ENCODE measurements at regions not wholly inside any gene's neighbourhood (a gene's known extent, or its start where the extent isn't known, plus 50 kb on each side); places are given as distances from the start of the nearest gene placed in this dataset.
"Not testable (repeated sequence)": the region's sequence is repeated elsewhere in the genome, so short reads cannot be mapped to it uniquely, and the experiment has no call there.

- Histone ChIP-seq H3K4me3 (ENCODE audit: low read length) (no peak overlapping the region), H3K27ac (ENCODE audit: low read depth in 1 of 2, low read length in 2 of 2) (no peak overlapping the region), H3K9me3 (ENCODE audit: control insufficient read depth in 1 of 2, insufficient read depth in 1 of 2, low read length in 2 of 2) (peaks cover 0 to 23% of the 10 kb centered on the region in 2 experiments), H3K27me3 (ENCODE audit: control insufficient read depth in 1 of 2, insufficient read depth in 2 of 2, low read length in 2 of 2) (no peaks in the 10 kb centered on the region), H3K4me1 (ENCODE audit: insufficient read depth, low read length) (no peaks in the 10 kb centered on the region), H3K36me3 (ENCODE audit: insufficient read depth, low read length) (no peaks in the 10 kb centered on the region)
- Mint-ChIP-seq H3K36me3 (ENCODE audit: low read depth) (no peaks in the 10 kb centered on the region), H3K4me3 (no peak overlapping the region), H3K4me1 (ENCODE audit: low read depth) (no peaks in the 10 kb centered on the region), H3K27ac (no peak overlapping the region), H3K27me3 (no peaks in the 10 kb centered on the region), H3K9me3 (no peaks in the 10 kb centered on the region)
- POLR2A ChIA-PET = no interaction called here
- intact Hi-C loops (cut with DNase I, micrococcal nuclease) = no loop called here
- DNase-seq (no peak), ATAC-seq (ENCODE audit: poor library complexity) (no peak)
- CTCF ChIA-PET = no interaction called here
- TF ChIP-seq CTCF (IDR thresholded peaks at IDR 0.05) = no peak
Measured at GRCh38 chr2:131828164-131828561, 300.5 kb downstream of the CCDC74A start.

DNA sequence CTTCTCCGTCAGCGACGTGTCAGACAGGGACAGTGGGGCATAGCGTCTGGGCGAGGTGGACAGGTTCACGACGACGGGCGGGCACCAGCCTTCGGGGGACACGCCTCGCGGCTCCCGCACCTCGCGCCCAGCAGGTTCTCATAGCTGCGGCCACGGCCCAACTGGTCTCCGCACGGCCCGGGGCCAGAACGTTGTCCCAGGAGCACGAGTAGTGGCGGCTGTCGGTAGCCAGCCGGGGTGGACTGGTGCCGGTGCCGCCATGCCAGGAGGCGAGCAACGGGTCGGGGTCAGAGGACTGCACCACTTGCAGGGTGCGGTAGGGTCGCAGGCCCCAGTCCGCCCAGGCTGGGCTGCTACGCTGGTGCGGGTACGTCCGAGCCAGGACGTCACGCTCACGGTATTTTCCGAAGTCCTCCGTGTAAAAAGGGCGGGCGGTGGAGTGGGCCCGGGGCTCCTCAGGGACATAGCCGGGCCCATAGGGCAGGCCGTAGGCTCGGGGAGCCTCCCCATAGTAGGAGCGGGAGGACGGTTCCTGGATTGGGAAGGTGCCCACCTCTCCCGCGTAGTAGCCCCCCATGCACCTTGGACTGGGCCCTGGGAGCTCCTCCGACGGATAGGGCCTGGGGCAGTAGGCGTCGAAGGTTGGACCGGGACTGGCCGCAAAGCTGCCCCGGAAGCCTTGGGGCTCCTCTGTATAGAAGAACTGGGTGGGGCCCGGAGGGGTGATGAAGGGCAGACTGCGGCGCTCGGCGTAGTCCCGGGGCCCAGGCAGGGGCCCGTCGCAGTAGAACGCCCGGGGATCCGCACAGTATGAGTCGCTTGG lies 301.2 kb downstream of the CCDC74A start:
- CTCF ChIA-PET; H3K9me3 Mint-ChIP-seq; POLR2A ChIA-PET; H3K4me3 Mint-ChIP-seq; DNase-seq; H3K4me1 ChIP-seq (ENCODE audit: insufficient read depth, low read length); intact Hi-C loops (cut with DNase I, micrococcal nuclease); H3K27me3 ChIP-seq (ENCODE audit: control insufficient read depth in 1 of 2, insufficient read depth in 2 of 2, low read length in 2 of 2); H3K4me3 ChIP-seq (ENCODE audit: low read length); H3K4me1 Mint-ChIP-seq (ENCODE audit: low read depth); H3K36me3 Mint-ChIP-seq (ENCODE audit: low read depth); H3K27ac Mint-ChIP-seq; H3K36me3 ChIP-seq (ENCODE audit: insufficient read depth, low read length); ATAC-seq (ENCODE audit: poor library complexity); H3K27me3 Mint-ChIP-seq; H3K27ac ChIP-seq (ENCODE audit: low read depth in 1 of 2, low read length in 2 of 2): not testable (repeated sequence)
- H3K9me3 ChIP-seq (ENCODE audit: control insufficient read depth in 1 of 2, insufficient read depth in 1 of 2, low read length in 2 of 2) = peaks cover 0 to 24% of the 10 kb centered on the region in 2 experiments

DNA sequence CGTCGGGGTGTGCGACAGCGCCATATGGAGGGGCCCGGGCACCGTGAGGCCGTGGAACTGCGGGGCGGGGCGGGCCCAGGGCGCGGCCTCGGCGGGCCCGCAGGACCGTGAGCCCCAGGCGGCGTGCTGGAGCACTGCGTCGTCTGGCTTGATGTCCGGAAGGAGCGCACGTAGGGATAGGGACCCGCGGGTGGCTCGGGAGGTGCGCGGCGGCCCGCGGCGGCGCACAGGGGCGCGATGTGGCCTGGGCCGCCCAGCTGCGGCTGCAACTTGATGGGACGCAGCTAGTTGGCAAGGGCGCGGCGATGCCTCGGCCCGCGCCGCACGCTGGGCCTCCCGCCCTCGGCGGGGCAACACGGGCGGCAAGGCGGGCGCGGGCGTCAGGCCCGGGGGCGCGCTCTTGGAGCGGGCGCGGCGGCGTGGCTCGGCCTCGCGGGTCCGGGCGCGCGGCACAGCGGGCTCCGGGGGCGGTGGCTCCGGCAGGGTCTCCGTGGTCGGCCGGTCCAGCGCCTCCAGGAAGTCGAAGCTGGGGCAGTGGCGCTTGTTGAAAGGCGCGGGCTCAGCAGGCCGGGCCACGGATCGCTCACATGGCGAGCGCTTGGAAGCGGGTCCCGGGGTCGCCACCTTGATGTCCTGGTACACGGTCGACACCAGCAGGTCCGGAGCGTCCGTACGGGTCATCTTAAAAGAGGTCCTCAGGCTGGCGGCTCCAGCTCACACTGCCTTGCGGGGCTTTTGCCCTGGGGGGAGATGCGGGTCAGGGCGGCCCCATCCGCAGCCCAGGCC lies 302.0 kb downstream of the CCDC74A start:
- peaks cover 0 to 26% of the 10 kb centered on the region in 2 experiments for H3K9me3 ChIP-seq (ENCODE audit: control insufficient read depth in 1 of 2, insufficient read depth in 1 of 2, low read length in 2 of 2)
- POLR2A ChIA-PET; H3K4me3 ChIP-seq (ENCODE audit: low read length); CTCF ChIA-PET; DNase-seq; H3K9me3 Mint-ChIP-seq; H3K27ac Mint-ChIP-seq; intact Hi-C loops (cut with DNase I, micrococcal nuclease); ATAC-seq (ENCODE audit: poor library complexity); H3K27ac ChIP-seq (ENCODE audit: low read depth in 1 of 2, low read length in 2 of 2); H3K4me3 Mint-ChIP-seq; H3K27me3 ChIP-seq (ENCODE audit: control insufficient read depth in 1 of 2, insufficient read depth in 2 of 2, low read length in 2 of 2); H3K36me3 Mint-ChIP-seq (ENCODE audit: low read depth); H3K36me3 ChIP-seq (ENCODE audit: insufficient read depth, low read length); H3K4me1 ChIP-seq (ENCODE audit: insufficient read depth, low read length); H3K4me1 Mint-ChIP-seq (ENCODE audit: low read depth); H3K27me3 Mint-ChIP-seq: not testable (repeated sequence)

DNA sequence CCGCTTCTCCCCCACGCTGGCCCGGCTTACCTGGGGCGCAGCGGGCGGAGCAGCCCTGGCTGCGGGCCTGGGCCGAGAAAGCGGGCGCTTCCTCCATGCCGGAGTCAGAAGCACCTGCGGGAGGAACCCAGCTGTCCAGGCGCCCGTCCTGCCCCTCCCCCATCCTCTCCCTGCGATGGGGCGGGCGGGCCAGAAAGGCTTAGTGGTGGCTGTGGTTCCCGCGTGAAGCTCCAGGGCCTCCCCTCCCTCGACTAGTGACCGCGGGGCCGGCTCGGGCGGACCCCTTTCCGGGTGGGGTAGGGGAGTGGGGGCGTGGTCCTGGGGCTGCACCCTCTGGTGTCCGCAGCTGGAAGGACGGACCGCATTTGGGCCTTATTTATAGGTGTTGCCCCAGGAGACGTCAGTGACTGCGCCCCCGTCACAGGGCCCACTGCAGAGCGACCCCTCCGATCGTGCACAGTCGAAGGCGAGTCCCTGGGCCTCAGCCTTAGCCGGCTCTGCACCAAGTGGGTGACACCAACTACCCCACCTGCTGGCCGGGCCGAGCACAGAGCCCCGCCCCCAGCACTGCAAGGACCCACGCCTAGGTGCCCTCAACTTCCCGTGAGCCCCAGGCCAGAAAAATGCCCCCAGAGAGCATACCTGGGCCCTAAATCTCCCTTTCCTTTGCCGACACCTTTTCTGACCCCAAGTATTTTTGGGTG lies 302.7 kb downstream of the CCDC74A start:
- H3K9me3 Mint-ChIP-seq; POLR2A ChIA-PET; H3K27me3 ChIP-seq (ENCODE audit: control insufficient read depth in 1 of 2, insufficient read depth in 2 of 2, low read length in 2 of 2); DNase-seq; H3K4me1 ChIP-seq (ENCODE audit: insufficient read depth, low read length); H3K27ac Mint-ChIP-seq; H3K27me3 Mint-ChIP-seq; H3K36me3 ChIP-seq (ENCODE audit: insufficient read depth, low read length); intact Hi-C loops (cut with DNase I, micrococcal nuclease); H3K4me3 ChIP-seq (ENCODE audit: low read length); CTCF ChIA-PET; H3K36me3 Mint-ChIP-seq (ENCODE audit: low read depth); H3K27ac ChIP-seq (ENCODE audit: low read depth in 1 of 2, low read length in 2 of 2); ATAC-seq (ENCODE audit: poor library complexity); H3K4me3 Mint-ChIP-seq; H3K4me1 Mint-ChIP-seq (ENCODE audit: low read depth): not testable (repeated sequence)
- peaks cover 0 to 26% of the 10 kb centered on the region in 2 experiments for H3K9me3 ChIP-seq (ENCODE audit: control insufficient read depth in 1 of 2, insufficient read depth in 1 of 2, low read length in 2 of 2)

DNA sequence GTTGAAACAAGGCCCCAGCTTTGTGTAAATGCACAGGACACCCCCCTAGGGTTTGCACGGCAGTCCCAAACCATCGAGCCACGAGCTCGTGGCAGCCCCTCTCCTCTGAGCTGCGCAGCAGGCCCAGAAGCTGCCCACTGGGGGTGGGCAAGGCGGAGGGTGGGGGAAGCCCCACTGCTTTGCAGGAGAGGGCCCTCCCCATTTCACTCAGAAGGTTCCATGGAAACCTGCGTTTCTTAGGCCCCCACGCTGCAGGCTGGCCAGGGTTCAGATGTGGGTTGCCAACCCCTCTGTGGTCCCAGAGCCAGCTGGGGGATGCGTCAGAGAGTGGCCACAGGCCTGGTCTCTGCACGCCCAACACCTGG lies 303.2 kb downstream of the CCDC74A start:
- H3K4me3 Mint-ChIP-seq; H3K27ac Mint-ChIP-seq; intact Hi-C loops (cut with DNase I, micrococcal nuclease); CTCF ChIA-PET; H3K4me1 Mint-ChIP-seq (ENCODE audit: low read depth); H3K4me3 ChIP-seq (ENCODE audit: low read length); DNase-seq; H3K27ac ChIP-seq (ENCODE audit: low read depth in 1 of 2, low read length in 2 of 2); H3K36me3 ChIP-seq (ENCODE audit: insufficient read depth, low read length); H3K27me3 Mint-ChIP-seq; H3K4me1 ChIP-seq (ENCODE audit: insufficient read depth, low read length); H3K9me3 Mint-ChIP-seq; POLR2A ChIA-PET; ATAC-seq (ENCODE audit: poor library complexity); H3K27me3 ChIP-seq (ENCODE audit: control insufficient read depth in 1 of 2, insufficient read depth in 2 of 2, low read length in 2 of 2); H3K36me3 Mint-ChIP-seq (ENCODE audit: low read depth): not testable (repeated sequence)
- peaks cover 0 to 26% of the 10 kb centered on the region in 2 experiments for H3K9me3 ChIP-seq (ENCODE audit: control insufficient read depth in 1 of 2, insufficient read depth in 1 of 2, low read length in 2 of 2)

- H3K4me3 Mint-ChIP-seq; CTCF ChIA-PET; POLR2A ChIA-PET; H3K36me3 ChIP-seq (ENCODE audit: insufficient read depth, low read length); H3K27ac ChIP-seq (ENCODE audit: low read depth in 1 of 2, low read length in 2 of 2); intact Hi-C loops (cut with DNase I, micrococcal nuclease); H3K36me3 Mint-ChIP-seq (ENCODE audit: low read depth); H3K4me3 ChIP-seq (ENCODE audit: low read length); H3K27me3 Mint-ChIP-seq; H3K4me1 Mint-ChIP-seq (ENCODE audit: low read depth); ATAC-seq (ENCODE audit: poor library complexity); DNase-seq; H3K9me3 Mint-ChIP-seq; H3K4me1 ChIP-seq (ENCODE audit: insufficient read depth, low read length); H3K27ac Mint-ChIP-seq; H3K27me3 ChIP-seq (ENCODE audit: control insufficient read depth in 1 of 2, insufficient read depth in 2 of 2, low read length in 2 of 2): not testable (repeated sequence)
- H3K9me3 ChIP-seq (ENCODE audit: control insufficient read depth in 1 of 2, insufficient read depth in 1 of 2, low read length in 2 of 2) = peaks cover 0 to 26% of the 10 kb centered on the region in 2 experiments
Measured at GRCh38 chr2:131831450-131832208, 303.9 kb downstream of the CCDC74A start.

All from CD4-positive, alpha-beta T cell (primary cell).